OCI-LY3 (cell line): ENCODE measurements at regions not wholly inside any gene's neighbourhood (a gene's known extent, or its start where the extent isn't known, plus 50 kb on each side); places are given as distances from the start of the nearest gene placed in this dataset.

Source experiments
- H2AFZ ChIP-seq: fragments of 200-600, 300-600 bp; shearing (Covaris generic); 2 replicates; pipeline ENCODE4 v1.6.0; 2014; ENCODE audit warnings: antibody characterized with exemption, low read depth, low read length
- H3K27ac ChIP-seq: fragments of 200-600, 300-600 bp; sonication (generic); 2 replicates; pipeline ENCODE4 v1.5.1; 2014; ENCODE audit warnings: mild to moderate bottlenecking, low read length, moderate library complexity, mixed read lengths
- H3K27me3 ChIP-seq: fragments of 200-600, 300-600 bp; sonication (generic); 2 replicates; pipeline ENCODE4 v1.6.1; 2014; ENCODE audit warnings: low read depth, low read length, mixed read lengths
- H3K36me3 ChIP-seq: fragments of 200-600, 300-600 bp; sonication (generic); replicated peaks from 2 replicates; pipeline ENCODE3; 2014; ENCODE audit warnings: low read depth, low read length, mixed read lengths
- H3K4me1 ChIP-seq: fragments of 300-600, 200-600 bp; sonication (generic); 2 replicates; pipeline ENCODE4 v1.6.1; 2014; ENCODE audit warnings: low read length, mixed read lengths
- H3K4me2 ChIP-seq: fragments of 200-600, 300-600 bp; sonication (generic); 2 replicates; pipeline ENCODE4 v1.6.1; 2014; ENCODE audit warnings: low read length, mixed read lengths
- H3K4me3 ChIP-seq: fragments of 300-600, 200-600 bp; sonication (generic); 2 replicates; pipeline ENCODE4 v1.5.1; 2014; ENCODE audit warnings: antibody characterized with exemption, mild to moderate bottlenecking, low read length, moderate library complexity
- H3K79me2 ChIP-seq: fragments of 300-600, 200-600 bp; shearing (Covaris generic); 2 replicates; pipeline ENCODE4 v1.6.1; 2014; ENCODE audit warnings: mild to moderate bottlenecking, low read length, mixed read lengths
- H3K9ac ChIP-seq: fragments of 300-600, 200-600 bp; shearing (Covaris generic); 2 replicates; pipeline ENCODE4 v1.6.0; 2014; ENCODE audit warnings: mild to moderate bottlenecking, low read length, moderate library complexity
- H3K9me3 ChIP-seq: fragments of 200-600, 300-600 bp; shearing (Covaris generic); 2 replicates; pipeline ENCODE4 v1.6.1; 2014; ENCODE audit warnings: low read length, mixed read lengths; ENCODE audit not compliant: insufficient read depth
- H4K20me1 ChIP-seq: fragments of 200-600, 300-600 bp; sonication (generic); 2 replicates; pipeline ENCODE4 v1.6.1; 2016; ENCODE audit warnings: low read length, mixed read lengths; ENCODE audit not compliant: insufficient read depth
- EZH2phosphoT487 ChIP-seq: fragments of 200-600 bp; shearing (Covaris generic); IDR thresholded peaks from 2 replicates; pipeline ENCODE4 v1.6.1; 2018; ENCODE audit warnings: antibody characterized with exemption, mixed run types, low read depth
- TF ChIP-seq, protein P1 (sequence below): fragments of 200-600, 300-600 bp; sonication (generic); IDR thresholded peaks from 2 replicates; pipeline ENCODE4 v1.5.1; 2014; ENCODE audit warnings: antibody characterized with exemption, low read length, low read depth

DNA sequence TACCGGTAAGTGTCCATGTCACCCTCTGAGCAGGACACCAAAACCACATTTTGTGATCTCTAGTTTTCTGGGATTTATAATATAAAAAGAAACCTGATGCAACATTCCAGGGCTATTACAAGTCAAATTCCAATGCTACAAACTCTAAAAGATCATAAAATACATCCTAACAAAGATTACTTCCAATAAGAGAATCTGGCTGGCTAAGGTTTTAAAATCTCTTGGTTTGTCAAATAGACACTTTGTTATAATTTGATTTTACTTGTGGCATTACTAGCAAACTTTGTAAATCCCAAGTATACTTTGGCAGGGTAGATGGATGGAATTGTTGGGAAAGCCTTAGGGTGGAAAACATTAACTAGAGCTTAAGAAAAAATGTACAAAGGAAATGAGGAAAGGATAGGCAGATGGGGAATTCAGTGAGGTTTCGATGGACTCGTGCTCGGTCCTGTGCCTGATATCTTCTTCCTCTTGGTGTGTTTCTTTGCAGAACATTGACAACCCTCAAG lies 74.0 kb upstream of the POMP start:
- no peak overlapping the region for H2AFZ ChIP-seq
- H3K27me3 ChIP-seq: no peaks in the 10 kb centered on the region
- H3K4me3 ChIP-seq: no peak overlapping the region
- peaks cover 40% of the 10 kb centered on the region for H3K4me1 ChIP-seq
- H3K79me2 ChIP-seq: no peaks in the 10 kb centered on the region
- H3K27ac ChIP-seq: no peak overlapping the region
- H3K9ac ChIP-seq: no peak overlapping the region
- H3K4me2 ChIP-seq: no peak overlapping the region
- H4K20me1 ChIP-seq: no peaks in the 10 kb centered on the region
- no peaks in the 10 kb centered on the region for H3K36me3 ChIP-seq
- H3K9me3 ChIP-seq: no peaks in the 10 kb centered on the region
- TF ChIP-seq, protein P1, sequence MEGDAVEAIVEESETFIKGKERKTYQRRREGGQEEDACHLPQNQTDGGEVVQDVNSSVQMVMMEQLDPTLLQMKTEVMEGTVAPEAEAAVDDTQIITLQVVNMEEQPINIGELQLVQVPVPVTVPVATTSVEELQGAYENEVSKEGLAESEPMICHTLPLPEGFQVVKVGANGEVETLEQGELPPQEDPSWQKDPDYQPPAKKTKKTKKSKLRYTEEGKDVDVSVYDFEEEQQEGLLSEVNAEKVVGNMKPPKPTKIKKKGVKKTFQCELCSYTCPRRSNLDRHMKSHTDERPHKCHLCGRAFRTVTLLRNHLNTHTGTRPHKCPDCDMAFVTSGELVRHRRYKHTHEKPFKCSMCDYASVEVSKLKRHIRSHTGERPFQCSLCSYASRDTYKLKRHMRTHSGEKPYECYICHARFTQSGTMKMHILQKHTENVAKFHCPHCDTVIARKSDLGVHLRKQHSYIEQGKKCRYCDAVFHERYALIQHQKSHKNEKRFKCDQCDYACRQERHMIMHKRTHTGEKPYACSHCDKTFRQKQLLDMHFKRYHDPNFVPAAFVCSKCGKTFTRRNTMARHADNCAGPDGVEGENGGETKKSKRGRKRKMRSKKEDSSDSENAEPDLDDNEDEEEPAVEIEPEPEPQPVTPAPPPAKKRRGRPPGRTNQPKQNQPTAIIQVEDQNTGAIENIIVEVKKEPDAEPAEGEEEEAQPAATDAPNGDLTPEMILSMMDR: no peak

DNA sequence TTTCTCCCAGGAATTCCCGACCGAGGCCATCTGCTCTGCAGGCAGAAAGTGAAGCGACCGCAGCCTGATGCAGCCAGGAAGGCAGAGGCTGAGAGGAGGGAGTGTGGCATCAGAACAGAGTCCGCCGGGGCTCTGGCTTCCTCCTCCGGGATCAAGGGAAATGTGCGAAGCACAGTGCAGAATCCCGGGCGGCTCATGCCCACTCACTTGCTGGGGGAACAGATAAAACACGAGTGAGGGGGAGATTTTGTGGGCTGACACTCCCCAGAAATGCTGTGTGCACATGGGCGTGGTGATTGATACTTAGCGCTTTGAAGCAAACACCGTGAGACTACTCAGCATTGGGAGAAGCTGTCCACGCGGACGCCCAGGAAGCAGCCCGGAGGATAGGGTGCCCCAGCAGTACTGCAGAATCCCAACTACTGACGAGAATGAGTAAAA lies 75.3 kb upstream of the POMP start:
- Histone ChIP-seq H3K36me3 (no peaks in the 10 kb centered on the region), H3K9ac (no peak overlapping the region), H3K4me2 (no peak overlapping the region), H3K4me3 (no peak overlapping the region), H3K27ac (no peak overlapping the region), H2AFZ (no peak overlapping the region), H4K20me1 (no peaks in the 10 kb centered on the region), H3K4me1 (peaks cover 40% of the 10 kb centered on the region), H3K9me3 (no peaks in the 10 kb centered on the region), H3K27me3 (no peaks in the 10 kb centered on the region), H3K79me2 (no peaks in the 10 kb centered on the region)
- no peak for TF ChIP-seq EZH2phosphoT487

- TF ChIP-seq, protein P1: no peak
- TF ChIP-seq EZH2phosphoT487: no peak
- Histone ChIP-seq H3K4me3 (peak overlapping the region; percentile 20), H3K27ac (no peak overlapping the region), H3K4me1 (peaks cover 40% of the 10 kb centered on the region), H3K36me3 (no peaks in the 10 kb centered on the region), H3K27me3 (no peaks in the 10 kb centered on the region), H3K9me3 (no peaks in the 10 kb centered on the region), H3K4me2 (peak overlapping the region; percentile 59), H2AFZ (peak overlapping the region; percentile 93), H3K79me2 (no peaks in the 10 kb centered on the region), H4K20me1 (no peaks in the 10 kb centered on the region), H3K9ac (peak overlapping the region; percentile 27; the same call in 1 of the 2 replicates)
These were observed 76.1 kb upstream of the POMP start for GRCh38 chr13:28582892-28583240.

DNA sequence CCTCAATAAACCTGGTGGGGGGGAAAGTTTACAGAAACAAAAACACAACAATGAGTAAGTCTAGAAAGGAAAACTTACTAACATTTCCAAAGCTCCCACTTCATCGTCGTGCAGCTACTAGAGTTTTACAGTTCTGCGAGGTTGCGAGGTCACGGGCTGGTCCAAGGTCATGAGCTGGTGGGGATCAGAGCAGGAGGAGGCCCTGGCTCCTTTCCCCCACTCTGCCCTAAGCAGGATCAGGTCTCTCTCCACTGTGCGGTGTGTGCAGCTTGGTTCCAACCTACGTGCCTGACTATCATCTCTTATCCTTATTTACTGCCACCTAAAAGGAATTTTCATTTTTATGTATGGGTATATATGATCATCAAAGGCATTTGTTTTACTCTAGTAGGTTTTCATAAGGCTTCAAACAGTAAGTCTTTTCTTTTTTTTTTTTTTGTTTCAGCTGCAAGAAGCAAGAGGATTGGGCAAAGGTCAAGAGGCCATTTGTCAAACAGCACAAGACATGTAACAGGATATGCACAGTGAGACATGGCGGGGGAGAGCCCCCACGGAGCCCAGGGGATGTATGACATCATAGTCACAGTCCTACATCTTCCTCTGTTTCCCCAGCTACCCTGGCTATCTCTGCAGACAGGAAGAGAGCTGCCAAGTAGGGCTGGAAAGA lies 76.6 kb upstream of the POMP start:
- Histone ChIP-seq H3K4me2 (peak overlapping the region; percentile 59), H3K27ac (no peak overlapping the region), H3K4me1 (peaks cover 40% of the 10 kb centered on the region), H2AFZ (peak overlapping the region; percentile 93), H3K4me3 (peak overlapping the region; percentile 20), H3K79me2 (no peaks in the 10 kb centered on the region), H3K36me3 (no peaks in the 10 kb centered on the region), H3K9me3 (no peaks in the 10 kb centered on the region), H3K27me3 (no peaks in the 10 kb centered on the region), H3K9ac (peak overlapping the region; percentile 27; the same call in 1 of the 2 replicates), H4K20me1 (no peaks in the 10 kb centered on the region)
- TF ChIP-seq, protein P1: no peak
- no peak for TF ChIP-seq EZH2phosphoT487
